ENCODE measurements at regions not wholly inside any gene's neighbourhood (a gene's known extent, or its start where the extent isn't known, plus 50 kb on each side); places are given as distances from the start of the nearest gene placed in this dataset.

DNA sequence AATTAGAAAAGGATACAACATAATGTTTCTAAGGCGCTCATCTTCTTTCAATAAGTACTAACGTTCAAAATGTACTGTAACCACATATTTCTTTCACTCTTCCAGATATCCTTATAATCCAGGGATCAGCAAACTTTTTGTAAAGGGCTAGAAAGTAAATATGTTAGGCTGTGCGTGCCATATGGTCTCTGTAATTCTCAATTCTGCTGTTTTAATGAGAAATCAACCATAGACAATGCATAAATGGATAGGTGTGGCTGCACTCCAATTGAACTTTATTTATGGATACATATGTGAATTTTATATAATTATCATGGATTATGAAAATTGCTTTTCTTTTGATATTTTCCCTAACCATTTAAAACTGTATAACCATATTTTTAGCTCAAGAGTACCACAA is 459.4 kb downstream of the EPHA4 start (continued):
- no peak for TF ChIP-seq ZNF658 (tag by site-specific recombination; IDR thresholded peaks at IDR 0.05)
- TF ChIP-seq GLIS2 (tag by site-specific recombination; IDR thresholded peaks at IDR 0.05), result no peak

DNA sequence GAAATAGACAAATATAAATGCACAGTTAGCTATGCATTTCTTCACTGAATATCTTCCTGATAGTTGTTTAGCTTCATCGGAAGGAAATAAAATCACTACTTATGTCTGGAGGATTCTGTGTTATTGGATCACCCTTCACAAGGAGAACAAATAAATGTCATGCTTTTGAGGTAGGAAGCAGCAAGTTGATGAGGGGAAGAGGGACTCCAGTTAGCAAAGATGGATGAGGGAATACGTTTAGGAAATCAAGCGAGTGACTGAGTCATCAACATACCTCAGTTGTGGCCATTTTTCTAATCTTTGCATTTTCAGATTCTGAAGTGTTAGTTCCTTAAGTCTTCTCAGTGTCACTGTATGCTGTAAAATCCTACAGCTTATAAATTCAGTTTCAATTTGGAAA is 456.2 kb downstream of the EPHA4 start:
- TF ChIP-seq ZNF600 (tag by site-specific recombination; IDR thresholded peaks at IDR 0.05) (no peak), ZNF544 (tag by site-specific recombination; IDR thresholded peaks at IDR 0.05) (no peak), ZNF266 (tag by site-specific recombination; IDR thresholded peaks at IDR 0.05; ENCODE audit: low read depth) (no peak), ZNF121 (tag by site-specific recombination; IDR thresholded peaks at IDR 0.05) (no peak), ZNF324 (tag by site-specific recombination; IDR thresholded peaks at IDR 0.05) (no peak), ZNF776 (tag by site-specific recombination; IDR thresholded peaks at IDR 0.05; ENCODE audit: borderline replicate concordance) (no peak), ZNF549 (tag by site-specific recombination; IDR thresholded peaks at IDR 0.05) (no peak), ZNF785 (tag by site-specific recombination; IDR thresholded peaks at IDR 0.05) (no peak)
- H3K36me3 ChIP-seq (ENCODE audit: control insufficient read depth in 2 of 2, insufficient read depth in 1 of 2, low read length in 2 of 2), result no peaks in the 10 kb centered on the region
- no peak overlapping the region for H3K4me3 ChIP-seq (ENCODE audit: low read depth, low read length)
- CTCF ChIA-PET, result no interaction called here
- no peak overlapping the region for H3K27ac ChIP-seq (ENCODE audit: extremely low read depth, low read depth, low read length)
- POLR2A ChIA-PET, result no interaction called here
- no peaks in the 10 kb centered on the region for H3K4me1 ChIP-seq (ENCODE audit: control insufficient read depth, insufficient read depth, low read length)
- H3K9me3 ChIP-seq (ENCODE audit: control insufficient read depth, insufficient read depth, low read depth, low read length), result no peaks in the 10 kb centered on the region

DNA sequence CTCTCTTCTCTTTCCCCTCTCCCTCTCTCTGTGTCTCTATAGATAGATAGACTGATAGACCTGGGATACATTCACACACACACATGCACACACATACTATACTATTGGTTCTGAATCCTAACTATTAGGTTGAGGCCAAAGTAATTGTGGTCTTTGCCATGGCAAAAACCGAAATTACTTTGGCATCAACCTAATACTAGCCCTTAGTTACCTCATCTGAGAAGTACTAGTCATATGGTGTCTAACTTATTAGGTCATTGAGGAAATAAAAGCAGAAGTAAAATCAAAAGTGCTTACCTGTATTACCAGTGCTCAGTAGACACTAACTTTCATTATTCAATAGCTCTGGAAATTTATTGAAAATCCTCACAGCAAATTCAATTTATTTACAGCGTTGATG is 451.5 kb downstream of the EPHA4 start:
- no peaks in the 10 kb centered on the region for H3K4me1 ChIP-seq (ENCODE audit: control insufficient read depth, insufficient read depth, low read length)
- no peaks in the 10 kb centered on the region for H3K36me3 ChIP-seq (ENCODE audit: control insufficient read depth in 2 of 2, insufficient read depth in 1 of 2, low read length in 2 of 2)
- TF ChIP-seq, protein P1, sequence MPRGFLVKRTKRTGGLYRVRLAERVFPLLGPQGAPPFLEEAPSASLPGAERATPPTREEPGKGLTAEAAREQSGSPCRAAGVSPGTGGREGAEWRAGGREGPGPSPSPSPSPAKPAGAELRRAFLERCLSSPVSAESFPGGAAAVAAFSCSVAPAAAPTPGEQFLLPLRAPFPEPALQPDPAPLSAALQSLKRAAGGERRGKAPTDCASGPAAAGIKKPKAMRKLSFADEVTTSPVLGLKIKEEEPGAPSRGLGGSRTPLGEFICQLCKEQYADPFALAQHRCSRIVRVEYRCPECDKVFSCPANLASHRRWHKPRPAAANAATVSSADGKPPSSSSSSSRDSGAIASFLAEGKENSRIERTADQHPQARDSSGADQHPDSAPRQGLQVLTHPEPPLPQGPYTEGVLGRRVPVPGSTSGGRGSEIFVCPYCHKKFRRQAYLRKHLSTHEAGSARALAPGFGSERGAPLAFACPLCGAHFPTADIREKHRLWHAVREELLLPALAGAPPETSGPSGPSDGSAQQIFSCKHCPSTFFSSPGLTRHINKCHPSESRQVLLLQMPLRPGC (tag by site-specific recombination; IDR thresholded peaks at IDR 0.05), result no peak
- TF ChIP-seq, protein P2, sequence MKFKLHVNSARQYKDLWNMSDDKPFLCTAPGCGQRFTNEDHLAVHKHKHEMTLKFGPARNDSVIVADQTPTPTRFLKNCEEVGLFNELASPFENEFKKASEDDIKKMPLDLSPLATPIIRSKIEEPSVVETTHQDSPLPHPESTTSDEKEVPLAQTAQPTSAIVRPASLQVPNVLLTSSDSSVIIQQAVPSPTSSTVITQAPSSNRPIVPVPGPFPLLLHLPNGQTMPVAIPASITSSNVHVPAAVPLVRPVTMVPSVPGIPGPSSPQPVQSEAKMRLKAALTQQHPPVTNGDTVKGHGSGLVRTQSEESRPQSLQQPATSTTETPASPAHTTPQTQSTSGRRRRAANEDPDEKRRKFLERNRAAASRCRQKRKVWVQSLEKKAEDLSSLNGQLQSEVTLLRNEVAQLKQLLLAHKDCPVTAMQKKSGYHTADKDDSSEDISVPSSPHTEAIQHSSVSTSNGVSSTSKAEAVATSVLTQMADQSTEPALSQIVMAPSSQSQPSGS (tag by site-specific recombination; IDR thresholded peaks at IDR 0.05; ENCODE audit: low read depth), result no peak
- TF ChIP-seq ZNF654 (tag by site-specific recombination; IDR thresholded peaks at IDR 0.05; ENCODE audit: low read depth) (no peak), ZBTB20 (tag by site-specific recombination; IDR thresholded peaks at IDR 0.05) (no peak)
- TF ChIP-seq, protein P3, sequence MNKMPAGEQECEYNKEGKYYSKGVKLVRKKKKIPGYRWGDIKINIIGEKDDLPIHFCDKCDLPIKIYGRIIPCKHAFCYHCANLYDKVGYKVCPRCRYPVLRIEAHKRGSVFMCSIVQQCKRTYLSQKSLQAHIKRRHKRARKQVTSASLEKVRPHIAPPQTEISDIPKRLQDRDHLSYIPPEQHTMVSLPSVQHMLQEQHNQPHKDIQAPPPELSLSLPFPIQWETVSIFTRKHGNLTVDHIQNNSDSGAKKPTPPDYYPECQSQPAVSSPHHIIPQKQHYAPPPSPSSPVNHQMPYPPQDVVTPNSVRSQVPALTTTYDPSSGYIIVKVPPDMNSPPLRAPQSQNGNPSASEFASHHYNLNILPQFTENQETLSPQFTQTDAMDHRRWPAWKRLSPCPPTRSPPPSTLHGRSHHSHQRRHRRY (tag by site-specific recombination; IDR thresholded peaks at IDR 0.05), result no peak
- H3K4me3 ChIP-seq (ENCODE audit: low read depth, low read length), result no peak overlapping the region
- H3K27ac ChIP-seq (ENCODE audit: extremely low read depth, low read depth, low read length), result no peak overlapping the region
- no peaks in the 10 kb centered on the region for H3K9me3 ChIP-seq (ENCODE audit: control insufficient read depth, insufficient read depth, low read depth, low read length)
- ChIA-PET POLR2A (no interaction called here), CTCF (interaction anchor here (0.6 kb wide), 1 partner anchor 303 kb away, joined by 4 read pairs; no protein-coding TSS in a partner anchor)

DNA sequence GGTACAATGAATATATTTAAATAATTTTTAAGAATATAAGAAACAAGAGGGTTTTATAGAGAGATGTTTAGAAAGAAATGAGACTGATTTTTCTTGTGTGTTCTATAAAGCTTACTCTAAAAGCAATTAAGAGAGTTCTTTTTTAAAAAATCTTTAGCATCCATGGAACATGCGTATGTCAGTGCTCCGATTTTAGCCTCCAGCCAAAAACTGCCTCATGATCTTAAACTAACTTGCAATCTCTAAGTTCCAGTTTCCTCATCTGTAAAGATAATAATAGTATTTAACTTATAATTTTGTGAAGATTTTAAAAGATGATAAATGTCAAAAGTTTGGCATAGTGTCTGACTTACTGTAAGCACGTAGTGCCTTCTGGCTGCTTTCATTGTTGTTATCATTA is 448.7 kb downstream of the EPHA4 start:
- H3K27ac ChIP-seq (ENCODE audit: extremely low read depth, low read depth, low read length), result no peak overlapping the region
- POLR2A ChIA-PET, result no interaction called here
- no peaks in the 10 kb centered on the region for H3K4me1 ChIP-seq (ENCODE audit: control insufficient read depth, insufficient read depth, low read length)
- H3K4me3 ChIP-seq (ENCODE audit: low read depth, low read length), result no peak overlapping the region
- no peaks in the 10 kb centered on the region for H3K9me3 ChIP-seq (ENCODE audit: control insufficient read depth, insufficient read depth, low read depth, low read length)
- no peaks in the 10 kb centered on the region for H3K36me3 ChIP-seq (ENCODE audit: control insufficient read depth in 2 of 2, insufficient read depth in 1 of 2, low read length in 2 of 2)
- CTCF ChIA-PET, result no interaction called here
- no peak for TF ChIP-seq ZNF211 (tag by site-specific recombination; IDR thresholded peaks at IDR 0.05; ENCODE audit: low read depth)
